BE2C (cell line): ENCODE measurements at regions not wholly inside any gene's neighbourhood (a gene's known extent, or its start where the extent isn't known, plus 50 kb on each side); places are given as distances from the start of the nearest gene placed in this dataset.

Experiments used
- DNase-seq: peaks from one replicate; pipeline ENCODE4 v3.0.0-alpha.2; 2020
- H3K27me3 ChIP-seq: fragments of 250-450 bp; sonication (Bioruptor Pico); 2 replicates; pipeline ENCODE4 v1.5.1; 2020; ENCODE audit warnings: mild to moderate bottlenecking
- H3K36me3 ChIP-seq: fragments of 250-450 bp; sonication (Bioruptor Pico); 2 replicates; pipeline ENCODE4 v1.5.1; 2020; ENCODE audit warnings: mild to moderate bottlenecking
- H3K4me1 ChIP-seq: fragments of 250-450 bp; sonication (Bioruptor Pico); 2 replicates; pipeline ENCODE4 v1.5.1; 2020
- H3K4me3 ChIP-seq: 2 replicates; pipeline ENCODE4 v1.5.1; 2011; ENCODE audit warnings: low read depth, low read length
- H3K9me3 ChIP-seq: fragments of 250-450 bp; sonication (Bioruptor Pico); 2 replicates; pipeline ENCODE4 v1.5.1; 2020
- CTCF ChIP-seq: IDR thresholded peaks from 2 replicates; pipeline ENCODE4 v1.5.1; 2012; ENCODE audit warnings: mild to moderate bottlenecking, low read depth, low read length

- H3K27me3 ChIP-seq = no peaks in the 10 kb centered on the region
- no peaks in the 10 kb centered on the region for H3K4me1 ChIP-seq
- H3K36me3 ChIP-seq = no peaks in the 10 kb centered on the region
- no peak overlapping the region for H3K4me3 ChIP-seq
- H3K9me3 ChIP-seq = no peaks in the 10 kb centered on the region
- TF ChIP-seq CTCF = no peak
- no peak for DNase-seq
These were observed 124.4 kb upstream of the ZNF804B start for GRCh38 chr7:88635149-88635548.

- no peaks in the 10 kb centered on the region for H3K9me3 ChIP-seq
- DNase-seq = no peak
- no peak overlapping the region for H3K4me3 ChIP-seq
- no peaks in the 10 kb centered on the region for H3K27me3 ChIP-seq
- no peak for TF ChIP-seq CTCF
- no peaks in the 10 kb centered on the region for H3K4me1 ChIP-seq
- no peaks in the 10 kb centered on the region for H3K36me3 ChIP-seq
These were observed 129.9 kb upstream of the ZNF804B start for GRCh38 chr7:88629559-88629958.

GRCh38 chr7:88628363-88629085 lies 131.0 kb upstream of the ZNF804B start:
- Histone ChIP-seq H3K4me3 (no peak overlapping the region), H3K9me3 (no peaks in the 10 kb centered on the region), H3K36me3 (no peaks in the 10 kb centered on the region), H3K27me3 (no peaks in the 10 kb centered on the region), H3K4me1 (no peaks in the 10 kb centered on the region)
- no peak for TF ChIP-seq CTCF
- no peak for DNase-seq

- H3K4me3 ChIP-seq = no peak overlapping the region
- DNase-seq = no peak
- H3K36me3 ChIP-seq = no peaks in the 10 kb centered on the region
- no peak for TF ChIP-seq CTCF
- H3K4me1 ChIP-seq = no peaks in the 10 kb centered on the region
- H3K27me3 ChIP-seq = no peaks in the 10 kb centered on the region
- H3K9me3 ChIP-seq = no peaks in the 10 kb centered on the region
These were observed 142.3 kb upstream of the ZNF804B start for GRCh38 chr7:88617185-88617584.

- H3K27me3 ChIP-seq = no peaks in the 10 kb centered on the region
- no peaks in the 10 kb centered on the region for H3K9me3 ChIP-seq
- no peak for DNase-seq
- no peaks in the 10 kb centered on the region for H3K36me3 ChIP-seq
- no peaks in the 10 kb centered on the region for H3K4me1 ChIP-seq
- H3K4me3 ChIP-seq = no peak overlapping the region
- TF ChIP-seq CTCF = no peak
These were observed 144.2 kb upstream of the ZNF804B start for GRCh38 chr7:88615336-88615735.

- no peak for TF ChIP-seq CTCF
These were observed 144.8 kb upstream of the ZNF804B start for GRCh38 chr7:88614736-88615135.

More at GRCh38 chr7:88614736-88615135, 144.8 kb upstream of the ZNF804B start:
- H3K27me3 ChIP-seq = no peaks in the 10 kb centered on the region
- no peak overlapping the region for H3K4me3 ChIP-seq
- H3K36me3 ChIP-seq = no peaks in the 10 kb centered on the region
- H3K9me3 ChIP-seq = no peaks in the 10 kb centered on the region
- no peak for DNase-seq
- no peaks in the 10 kb centered on the region for H3K4me1 ChIP-seq
